H1 (cell line): ENCODE measurements at regions not wholly inside any gene's neighbourhood (a gene's known extent, or its start where the extent isn't known, plus 50 kb on each side); places are given as distances from the start of the nearest gene placed in this dataset.

Source experiments
- BACH1 ChIP-seq: IDR thresholded peaks from 2 replicates; pipeline ENCODE4 v1.6.1; 2012; ENCODE audit warnings: low read length, improper control_type of control experiment
- BCL11A ChIP-seq, 2 experiments: IDR thresholded peaks; one replicate each; pipeline ENCODE4 v1.6.1; 2011; ENCODE audit warnings: low read depth in 2 of 2, low read length in 2 of 2, mild to moderate bottlenecking in 2 of 2
- BRCA1 ChIP-seq: IDR thresholded peaks from 2 replicates; pipeline ENCODE4 v1.6.1; 2012; ENCODE audit warnings: low read depth, low read length, improper control_type of control experiment
- CTBP2 ChIP-seq: IDR thresholded peaks from 2 replicates; pipeline ENCODE4 v1.7.0; 2011; ENCODE audit warnings: borderline replicate concordance, mild to moderate bottlenecking, moderate library complexity, mixed read lengths, low read length; ENCODE audit not compliant: insufficient read depth, insufficient read length
- JUN ChIP-seq: IDR thresholded peaks from 2 replicates; pipeline ENCODE4 v1.6.1; 2011; ENCODE audit warnings: low read depth, mild to moderate bottlenecking, improper control_type of control experiment, low read length
- POLR2AphosphoS5 ChIP-seq: IDR thresholded peaks from 2 replicates; pipeline ENCODE4 v1.6.1; 2011; ENCODE audit warnings: low read depth, low read length
- SIN3A ChIP-seq, 2 experiments: IDR thresholded peaks in 1 of 2; conservative IDR thresholded peaks in 1 of 2; 2 replicates each; pipeline ENCODE4 v1.6.1; 2011 to 2012; ENCODE audit warnings: low read length in 2 of 2, improper control_type of control experiment in 1 of 2, low read depth in 1 of 2, mild to moderate bottlenecking in 1 of 2
- SP1 ChIP-seq: IDR thresholded peaks from 2 replicates; pipeline ENCODE4 v1.6.1; 2011; ENCODE audit warnings: low read depth, low read length
- SRF ChIP-seq: IDR thresholded peaks from 2 replicates; pipeline ENCODE4 v1.6.1; 2011; ENCODE audit warnings: mild to moderate bottlenecking, low read depth, low read length, moderate library complexity
- TEAD4 ChIP-seq: IDR thresholded peaks from 2 replicates; pipeline ENCODE4 v1.6.1; 2012; ENCODE audit warnings: low read depth, low read length, inconsistent platforms, mixed read lengths
- TF ChIP-seq, protein P1 (sequence below): IDR thresholded peaks from 2 replicates; pipeline ENCODE4 v1.6.1; 2012; ENCODE audit warnings: low read length, inconsistent platforms

DNA sequence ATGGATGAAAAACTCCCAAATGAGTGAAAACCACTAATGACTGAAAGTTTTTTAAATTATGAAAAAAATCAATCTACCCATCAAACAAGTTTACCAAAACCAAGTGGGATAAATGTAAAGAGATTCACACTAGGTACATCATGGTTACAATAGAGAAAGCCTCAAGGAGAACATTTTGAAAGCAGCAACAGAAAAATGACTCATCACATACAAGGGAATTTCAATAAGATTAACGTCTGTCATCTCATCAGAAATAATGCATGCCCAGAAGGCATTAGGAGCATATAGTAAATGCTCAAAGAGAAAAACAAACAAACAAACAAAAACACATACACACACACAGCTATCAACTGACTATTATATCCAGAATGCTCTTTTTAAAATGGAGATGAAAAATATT is 261.8 kb upstream of the KIF2B start (continued):
- TF ChIP-seq BRCA1 (no peak), BACH1 (no peak), BCL11A (IDR thresholded peaks at IDR 0.05; ENCODE audit: low read depth in 2 of 2, low read length in 2 of 2) (no peak), SIN3A (conservative IDR thresholded peaks at IDR 0.05 in 1 of 2, IDR thresholded peaks at IDR 0.05 in 1 of 2; ENCODE audit: low read depth in 1 of 2, low read length in 2 of 2) (no peak), SRF (no peak), JUN (no peak), POLR2AphosphoS5 (no peak), TEAD4 (no peak), CTBP2 (no peak), SP1 (no peak)
- TF ChIP-seq, protein P1, sequence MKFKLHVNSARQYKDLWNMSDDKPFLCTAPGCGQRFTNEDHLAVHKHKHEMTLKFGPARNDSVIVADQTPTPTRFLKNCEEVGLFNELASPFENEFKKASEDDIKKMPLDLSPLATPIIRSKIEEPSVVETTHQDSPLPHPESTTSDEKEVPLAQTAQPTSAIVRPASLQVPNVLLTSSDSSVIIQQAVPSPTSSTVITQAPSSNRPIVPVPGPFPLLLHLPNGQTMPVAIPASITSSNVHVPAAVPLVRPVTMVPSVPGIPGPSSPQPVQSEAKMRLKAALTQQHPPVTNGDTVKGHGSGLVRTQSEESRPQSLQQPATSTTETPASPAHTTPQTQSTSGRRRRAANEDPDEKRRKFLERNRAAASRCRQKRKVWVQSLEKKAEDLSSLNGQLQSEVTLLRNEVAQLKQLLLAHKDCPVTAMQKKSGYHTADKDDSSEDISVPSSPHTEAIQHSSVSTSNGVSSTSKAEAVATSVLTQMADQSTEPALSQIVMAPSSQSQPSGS, result no peak
